ENCODE measurements at regions not wholly inside any gene's neighbourhood (a gene's known extent, or its start where the extent isn't known, plus 50 kb on each side); places are given as distances from the start of the nearest gene placed in this dataset.

- peak in 3 of 4 donors; percentile 35 to 61 (median 35) for ATAC-seq
- FAIRE-seq = no peak
- intact Hi-C loops (cut with DNase I) = no loop called here
- WGBS, 2 donors = 50 to 61% methylated on average over 11 of the region's 11 CpGs
- Histone ChIP-seq H3K27me3 (no peaks in the 10 kb centered on the region), H3K4me1 (no peaks in the 10 kb centered on the region), H3K36me3 (no peaks in the 10 kb centered on the region), H3K4me3 (no peak overlapping the region), H3K9me3 (no peaks in the 10 kb centered on the region), H3K27ac (no peak overlapping the region)
- no peak for TF ChIP-seq CTCF (IDR thresholded peaks at IDR 0.05)
- DNase-seq = no peak
Measured at GRCh38 chr13:30847650-30848307, 58.3 kb upstream of the MEDAG start.

GRCh38 chr13:30848332-30849027, 57.6 kb upstream of the MEDAG start:
- intact Hi-C loops (cut with DNase I) = no loop called here

GRCh38 chr13:30849611-30850010, 56.5 kb upstream of the MEDAG start:
- H3K27me3 ChIP-seq = no peaks in the 10 kb centered on the region
- WGBS, 2 donors = 58 to 72% methylated on average over 4 of the region's 4 CpGs
- H3K4me3 ChIP-seq = no peak overlapping the region
- H3K9me3 ChIP-seq = no peaks in the 10 kb centered on the region
- TF ChIP-seq CTCF (IDR thresholded peaks at IDR 0.05) = no peak
- H3K36me3 ChIP-seq = no peaks in the 10 kb centered on the region
- no peak for FAIRE-seq
- intact Hi-C loops (cut with DNase I) = no loop called here
- H3K4me1 ChIP-seq = no peaks in the 10 kb centered on the region
- ATAC-seq = no peak
- no peak for DNase-seq
- no peak overlapping the region for H3K27ac ChIP-seq

More at GRCh38 chr13:30848332-30849027, 57.6 kb upstream of the MEDAG start:
- Histone ChIP-seq H3K27ac (no peak overlapping the region), H3K4me1 (no peaks in the 10 kb centered on the region), H3K9me3 (no peaks in the 10 kb centered on the region), H3K27me3 (no peaks in the 10 kb centered on the region), H3K36me3 (no peaks in the 10 kb centered on the region), H3K4me3 (no peak overlapping the region)
- ATAC-seq (no peak), DNase-seq (no peak), FAIRE-seq (no peak)
- no peak for TF ChIP-seq CTCF (IDR thresholded peaks at IDR 0.05)
- WGBS, 2 donors = 57 to 64% methylated on average over 5 of the region's 5 CpGs

- H3K9me3 ChIP-seq = no peaks in the 10 kb centered on the region
- DNase-seq (no peak), FAIRE-seq (no peak), ATAC-seq (no peak)
- no peaks in the 10 kb centered on the region for H3K4me1 ChIP-seq
- H3K4me3 ChIP-seq = no peak overlapping the region
- H3K27me3 ChIP-seq = no peaks in the 10 kb centered on the region
- H3K27ac ChIP-seq = no peak overlapping the region
- TF ChIP-seq CTCF (IDR thresholded peaks at IDR 0.05) = no peak
- 76 to 87% methylated on average over 2 of the region's 2 CpGs for WGBS, 2 donors
- no peaks in the 10 kb centered on the region for H3K36me3 ChIP-seq
- intact Hi-C loops (cut with DNase I) = no loop called here
Measured at GRCh38 chr13:30850204-30850866, 55.7 kb upstream of the MEDAG start.

GRCh38 chr13:30850867-30851211, 55.2 kb upstream of the MEDAG start:
- no peaks in the 10 kb centered on the region for H3K36me3 ChIP-seq
- ATAC-seq = no peak
- no peak for DNase-seq
- intact Hi-C loops (cut with DNase I) = no loop called here
- no peak for FAIRE-seq
- no peaks in the 10 kb centered on the region for H3K4me1 ChIP-seq
- H3K4me3 ChIP-seq = no peak overlapping the region
- TF ChIP-seq CTCF (IDR thresholded peaks at IDR 0.05) = no peak
- H3K9me3 ChIP-seq = no peaks in the 10 kb centered on the region
- no peaks in the 10 kb centered on the region for H3K27me3 ChIP-seq
- H3K27ac ChIP-seq = no peak overlapping the region

Measured in pancreas (tissue), 10 donors.